PC-9 (cell line): ENCODE measurements at regions not wholly inside any gene's neighbourhood (a gene's known extent, or its start where the extent isn't known, plus 50 kb on each side); places are given as distances from the start of the nearest gene placed in this dataset.

Source experiments
- BruUV-seq: library from RNA; stranded (reverse); fragments of 400-500 nt; replicated peaks from 2 replicates; lab custom pipeline; 2021; lab: Mats Ljungman, UMichigan
- CTCF ChIA-PET: fragments of 300-600 bp; sonication (Branson Sonifier 250); formaldehyde crosslinking; loops from one replicate; lab custom pipeline; 2022; ENCODE audit warnings: antibody characterized with exemption; lab: Charles Lee
- POLR2A ChIA-PET: fragments of 300-600 bp; sonication (Branson Sonifier 250); formaldehyde crosslinking; loops from one replicate; lab custom pipeline; 2022; ENCODE audit warnings: antibody characterized with exemption; ENCODE audit not compliant: unreplicated experiment; lab: Charles Lee
- DNase-seq, 2 experiments: peaks; one replicate each; pipeline versions ENCODE4 v3.0.0 to v3.0.0-alpha.2; 2015 to 2022; ENCODE audit warnings: mixed read lengths in 1 of 2
- H2AFZ ChIP-seq: fragments of 200-600 bp; sonication (generic); 2 replicates; pipeline ENCODE4 v1.8.1; 2017; ENCODE audit warnings: antibody characterized with exemption
- H3F3A ChIP-seq: fragments of 200-600 bp; sonication (generic); 2 replicates; pipeline ENCODE4 v1.8.1; 2017; ENCODE audit warnings: antibody characterized with exemption, mild to moderate bottlenecking, low read depth; ENCODE audit not compliant: insufficient read depth
- H3K27ac ChIP-seq: fragments of 200-600 bp; sonication (generic); 2 replicates; pipeline ENCODE4 v1.6.1; 2016; ENCODE audit warnings: mixed run types
- H3K27me3 ChIP-seq: fragments of 200-600 bp; sonication (generic); 2 replicates; pipeline ENCODE4 v1.6.1; 2016; ENCODE audit warnings: low read depth, mixed run types; ENCODE audit not compliant: insufficient read depth
- H3K36me3 ChIP-seq: fragments of 200-600 bp; sonication (generic); 2 replicates; pipeline ENCODE4 v1.6.1; 2016; ENCODE audit warnings: low read depth, mixed run types
- H3K4me1 ChIP-seq: fragments of 200-600 bp; sonication (generic); replicated peaks from 2 replicates; pipeline ENCODE4 v1.6.1; 2016; ENCODE audit warnings: mixed run types; ENCODE audit not compliant: insufficient read depth
- H3K4me2 ChIP-seq: fragments of 200-600 bp; sonication (generic); 2 replicates; pipeline ENCODE4 v1.6.1; 2017; ENCODE audit warnings: mixed run types
- H3K4me3 ChIP-seq: fragments of 200-600 bp; sonication (generic); 2 replicates; pipeline ENCODE4 v1.6.1; 2016; ENCODE audit warnings: mixed run types
- H3K79me2 ChIP-seq: fragments of 200-600 bp; sonication (generic); 2 replicates; pipeline ENCODE4 v1.6.1; 2017; ENCODE audit warnings: low read depth, mixed run types
- H3K9me2 ChIP-seq: fragments of 200-600 bp; sonication (generic); 2 replicates; pipeline ENCODE4 v1.8.1; 2017; ENCODE audit warnings: mild to moderate bottlenecking; ENCODE audit not compliant: insufficient read depth
- H3K9me3 ChIP-seq: fragments of 200-600 bp; sonication (generic); 2 replicates; pipeline ENCODE4 v1.8.1; 2016; ENCODE audit warnings: low read depth; ENCODE audit not compliant: insufficient read depth
- H4K20me1 ChIP-seq: fragments of 200-600 bp; sonication (generic); 2 replicates; pipeline ENCODE4 v1.8.1; 2017; ENCODE audit not compliant: insufficient read depth
- EZH2 ChIP-seq: fragments of 200-600 bp; sonication (generic); IDR thresholded peaks from 2 replicates; pipeline ENCODE4 v1.8.0; 2017; ENCODE audit warnings: antibody characterized with exemption, low read depth
- intact Hi-C: fragments of 100-400 bp; cut with micrococcal nuclease; formaldehyde crosslinking; loops from one replicate; pipeline ENCODE4 v1.10.0; 2022; ENCODE audit not compliant: unreplicated experiment
- TF ChIP-seq, protein P1 (sequence below): fragments of 200-600 bp; sonication (generic); conservative IDR thresholded peaks from 2 replicates; pipeline ENCODE4 v1.6.1; 2017; ENCODE audit warnings: mixed run types, antibody characterized with exemption, mild to moderate bottlenecking, moderate library complexity

DNA sequence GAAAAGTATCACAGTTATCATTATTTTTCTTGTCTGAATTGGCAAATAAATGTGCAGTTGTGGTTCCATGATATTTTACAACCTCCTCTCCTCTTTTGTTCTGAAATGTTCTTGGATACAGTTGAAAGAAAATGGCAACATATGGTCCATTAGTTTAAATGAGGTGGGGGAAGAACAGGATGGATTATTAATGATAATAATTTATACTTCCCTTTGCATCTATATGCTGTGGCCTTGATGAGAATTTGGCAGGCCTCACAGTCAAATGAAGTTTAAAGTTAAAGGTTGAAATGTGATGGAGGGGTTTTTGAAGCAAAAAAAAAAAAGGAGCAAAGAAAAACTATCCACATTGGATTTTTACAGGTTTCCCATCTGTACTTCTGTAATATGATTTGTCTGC lies 946.3 kb upstream of the INTU start:
- Histone ChIP-seq H3K36me3 (no peaks in the 10 kb centered on the region), H3K9me3 (no peaks in the 10 kb centered on the region), H3K79me2 (no peaks in the 10 kb centered on the region), H3K4me1 (no peaks in the 10 kb centered on the region), H3K9me2 (0 out of 2 replicates have a peak, but pooled peaks cover 2% of the 10 kb centered on the region), H3K4me2 (no peak overlapping the region), H3K4me3 (no peak overlapping the region), H3K27me3 (no peaks in the 10 kb centered on the region), H2AFZ (no peak overlapping the region), H3K27ac (no peak overlapping the region), H4K20me1 (no peaks in the 10 kb centered on the region), H3F3A (no peaks in the 10 kb centered on the region)
- POLR2A ChIA-PET: no interaction called here
- BruUV-seq: no TSS peak
- CTCF ChIA-PET: no interaction called here
- DNase-seq: no peak
- no peak for TF ChIP-seq EZH2
- TF ChIP-seq, protein P1, sequence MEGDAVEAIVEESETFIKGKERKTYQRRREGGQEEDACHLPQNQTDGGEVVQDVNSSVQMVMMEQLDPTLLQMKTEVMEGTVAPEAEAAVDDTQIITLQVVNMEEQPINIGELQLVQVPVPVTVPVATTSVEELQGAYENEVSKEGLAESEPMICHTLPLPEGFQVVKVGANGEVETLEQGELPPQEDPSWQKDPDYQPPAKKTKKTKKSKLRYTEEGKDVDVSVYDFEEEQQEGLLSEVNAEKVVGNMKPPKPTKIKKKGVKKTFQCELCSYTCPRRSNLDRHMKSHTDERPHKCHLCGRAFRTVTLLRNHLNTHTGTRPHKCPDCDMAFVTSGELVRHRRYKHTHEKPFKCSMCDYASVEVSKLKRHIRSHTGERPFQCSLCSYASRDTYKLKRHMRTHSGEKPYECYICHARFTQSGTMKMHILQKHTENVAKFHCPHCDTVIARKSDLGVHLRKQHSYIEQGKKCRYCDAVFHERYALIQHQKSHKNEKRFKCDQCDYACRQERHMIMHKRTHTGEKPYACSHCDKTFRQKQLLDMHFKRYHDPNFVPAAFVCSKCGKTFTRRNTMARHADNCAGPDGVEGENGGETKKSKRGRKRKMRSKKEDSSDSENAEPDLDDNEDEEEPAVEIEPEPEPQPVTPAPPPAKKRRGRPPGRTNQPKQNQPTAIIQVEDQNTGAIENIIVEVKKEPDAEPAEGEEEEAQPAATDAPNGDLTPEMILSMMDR: no peak
- intact Hi-C loops: no loop called here

DNA sequence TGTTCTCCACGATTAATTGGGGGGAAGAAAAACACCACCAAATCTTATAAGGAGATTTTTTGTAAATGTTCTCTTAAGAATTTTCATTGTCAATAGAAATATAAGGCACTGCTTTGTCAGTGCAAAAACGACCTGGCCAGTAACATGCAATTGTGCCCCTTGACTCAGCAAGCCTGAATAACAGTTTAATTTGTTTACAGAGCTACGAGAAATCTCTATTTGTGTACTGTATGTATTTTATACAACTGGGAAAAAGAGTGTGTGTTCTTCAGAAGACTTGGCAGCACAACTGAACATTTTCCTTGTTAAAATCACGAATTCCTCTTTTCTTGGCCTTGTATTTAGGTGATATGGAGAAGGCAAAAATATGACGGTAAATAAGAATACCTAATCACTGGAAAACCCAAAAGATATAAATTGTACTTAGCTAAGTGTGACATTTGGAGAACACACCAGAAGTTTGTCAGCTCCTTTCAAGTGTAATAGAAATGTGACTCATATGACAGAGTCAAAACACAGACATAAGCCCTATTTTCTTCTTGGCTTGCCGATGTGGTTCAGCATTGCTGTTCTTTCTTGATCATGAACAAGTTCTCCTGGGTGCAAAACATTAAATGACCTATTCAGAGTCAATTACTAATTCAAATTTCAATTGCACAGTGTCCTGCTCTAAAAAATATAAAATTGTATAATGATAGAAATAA lies 945.0 kb upstream of the INTU start:
- DNase-seq: no peak
- BruUV-seq: no TSS peak
- Histone ChIP-seq H3K27me3 (no peaks in the 10 kb centered on the region), H3K79me2 (no peaks in the 10 kb centered on the region), H3F3A (no peaks in the 10 kb centered on the region), H3K36me3 (no peaks in the 10 kb centered on the region), H3K4me1 (no peaks in the 10 kb centered on the region), H3K27ac (no peak overlapping the region), H3K9me2 (no peaks in the 10 kb centered on the region), H3K4me2 (no peak overlapping the region), H2AFZ (no peak overlapping the region), H4K20me1 (no peaks in the 10 kb centered on the region), H3K4me3 (no peak overlapping the region), H3K9me3 (no peaks in the 10 kb centered on the region)
- intact Hi-C loops: no loop called here
- POLR2A ChIA-PET: no interaction called here
- CTCF ChIA-PET: no interaction called here
- TF ChIP-seq, protein P1: no peak
- no peak for TF ChIP-seq EZH2

DNA sequence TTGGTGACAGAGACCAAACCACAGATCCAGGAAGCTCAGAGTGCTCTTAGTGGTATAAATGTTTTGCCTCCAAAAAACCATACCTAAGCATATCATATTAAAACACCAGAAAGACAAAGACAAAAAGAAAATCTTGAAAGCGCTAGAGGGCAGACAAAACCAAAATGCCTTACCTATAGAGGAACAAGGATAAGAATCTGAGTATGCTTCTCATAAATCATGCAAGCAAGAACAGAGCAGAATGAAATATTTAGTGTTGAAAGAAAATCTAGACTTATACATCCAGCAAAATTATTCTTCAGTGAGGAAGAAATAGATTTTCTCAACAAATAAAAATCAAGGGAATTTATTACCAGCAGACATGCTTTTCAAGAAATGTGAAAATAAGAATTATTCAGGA lies 941.0 kb upstream of the INTU start:
- no peaks in the 10 kb centered on the region for H3K27me3 ChIP-seq
- H3K4me2 ChIP-seq: no peak overlapping the region
- H2AFZ ChIP-seq: no peak overlapping the region
- no peaks in the 10 kb centered on the region for H3K36me3 ChIP-seq
- ChIA-PET CTCF (no interaction called here), POLR2A (no interaction called here)
- no peaks in the 10 kb centered on the region for H3F3A ChIP-seq
- H3K27ac ChIP-seq: no peak overlapping the region
- no TSS peak for BruUV-seq
- 0 out of 2 replicates have a peak, but pooled peaks cover 5% of the 10 kb centered on the region for H3K9me2 ChIP-seq
- no peak overlapping the region for H3K4me3 ChIP-seq
- no peak for DNase-seq
- H3K79me2 ChIP-seq: no peaks in the 10 kb centered on the region
- TF ChIP-seq EZH2: no peak
- TF ChIP-seq, protein P1: no peak
- intact Hi-C loops: no loop called here
- no peaks in the 10 kb centered on the region for H3K9me3 ChIP-seq
- no peaks in the 10 kb centered on the region for H3K4me1 ChIP-seq
- no peaks in the 10 kb centered on the region for H4K20me1 ChIP-seq
